ENCODE measurements at regions not wholly inside any gene's neighbourhood (a gene's known extent, or its start where the extent isn't known, plus 50 kb on each side); places are given as distances from the start of the nearest gene placed in this dataset.

DNA sequence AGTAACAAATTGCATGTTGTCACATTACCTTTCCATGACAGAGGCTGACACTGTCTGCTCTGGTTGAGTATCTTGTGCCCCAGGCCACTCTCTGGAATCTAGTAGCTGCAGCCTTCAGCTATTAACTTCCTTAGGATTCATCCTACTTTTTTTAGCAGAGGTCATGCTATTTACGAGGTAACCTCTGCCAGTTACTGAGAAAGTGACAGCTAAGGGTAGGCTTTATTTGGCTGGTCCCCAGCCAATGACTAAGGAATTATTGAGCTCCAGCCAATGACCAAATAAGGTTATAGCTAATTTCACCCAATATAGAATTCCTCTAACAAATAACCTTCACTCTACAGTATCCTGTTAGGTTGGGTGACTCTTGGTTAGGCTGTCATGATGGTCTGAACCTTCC, 1361.7 kb downstream of the XPNPEP1 start:
- no peak overlapping the region for H2BK120ac ChIP-seq (ENCODE audit: low read depth, low read length, poor library complexity, severe bottlenecking)
- no peak for DNase-seq
- H3K9ac ChIP-seq (ENCODE audit: extremely low read depth, insufficient read length, low read length): no peak overlapping the region
- H3K79me2 ChIP-seq (ENCODE audit: insufficient read depth, low read length): no peaks in the 10 kb centered on the region
- no peak overlapping the region for H2BK12ac ChIP-seq (ENCODE audit: insufficient read length, low read depth, low read length)
- no peaks in the 10 kb centered on the region for H3K4me1 Mint-ChIP-seq
- no peak overlapping the region for H3K4me2 ChIP-seq (ENCODE audit: insufficient read depth, insufficient read length, low read length)
- H3K36me3 Mint-ChIP-seq (ENCODE audit: insufficient read depth in 1 of 3, low read depth in 3 of 3): no peaks in the 10 kb centered on the region
- no peak overlapping the region for H4K5ac ChIP-seq (ENCODE audit: insufficient read length, low read depth, low read length)
- no peaks in the 10 kb centered on the region for H3K9me3 ChIP-seq (ENCODE audit: control insufficient read depth, low read depth, low read length)
- H2BK20ac ChIP-seq (ENCODE audit: low read depth, low read length, poor library complexity, severe bottlenecking): no peak overlapping the region
- no peak overlapping the region for H2AK5ac ChIP-seq (ENCODE audit: insufficient read length, low read length)
- H3K4me1 ChIP-seq (ENCODE audit: insufficient read depth, low read length): no peaks in the 10 kb centered on the region
- H2BK15ac ChIP-seq (ENCODE audit: low read depth, low read length): no peak overlapping the region
- no peak overlapping the region for H4K8ac ChIP-seq (replicated peaks; ENCODE audit: insufficient read length, low read depth, low read length)
- H2BK5ac ChIP-seq (ENCODE audit: insufficient read length, low read length): no peak overlapping the region
- H3K4me3 Mint-ChIP-seq: no peak overlapping the region
- H3K27ac ChIP-seq (ENCODE audit: insufficient read length, low read depth, low read length): no peak overlapping the region
- H3K56ac ChIP-seq (ENCODE audit: insufficient read length, low read depth, low read length): no peak overlapping the region
- H3K27ac Mint-ChIP-seq: no peak overlapping the region
- H3K79me1 ChIP-seq (ENCODE audit: insufficient read depth, low read depth, low read length, poor library complexity, severe bottlenecking): no peaks in the 10 kb centered on the region
- no peak overlapping the region for H3K23ac ChIP-seq (ENCODE audit: insufficient read length, low read depth, low read length)
- H3K27me3 Mint-ChIP-seq (ENCODE audit: low read depth): no peaks in the 10 kb centered on the region
- no peaks in the 10 kb centered on the region for H3K9me3 Mint-ChIP-seq
- no peak overlapping the region for H3K4ac ChIP-seq (ENCODE audit: low read depth, low read length)
- H3K23me2 ChIP-seq (ENCODE audit: insufficient read length, low read depth, low read length, poor library complexity, severe bottlenecking): no peaks in the 10 kb centered on the region
- H3T11ph ChIP-seq (ENCODE audit: low read length): no peak overlapping the region
- no peaks in the 10 kb centered on the region for H3K27me3 ChIP-seq (ENCODE audit: insufficient read depth, low read length)
- no peak overlapping the region for H3K18ac ChIP-seq (ENCODE audit: insufficient read length, low read depth, low read length)
- no peak overlapping the region for H2AFZ ChIP-seq (ENCODE audit: low read length)
- no peaks in the 10 kb centered on the region for H4K20me1 ChIP-seq (ENCODE audit: control insufficient read depth, insufficient read depth, insufficient read length)
- H3K14ac ChIP-seq (ENCODE audit: insufficient read depth, low read length): no peak overlapping the region
- WGBS (ENCODE audit: extremely low coverage, insufficient read length, low lambda C conversion rate): no CpG with 5 or more reads among the region's 1 CpG
- TF ChIP-seq, protein P1, sequence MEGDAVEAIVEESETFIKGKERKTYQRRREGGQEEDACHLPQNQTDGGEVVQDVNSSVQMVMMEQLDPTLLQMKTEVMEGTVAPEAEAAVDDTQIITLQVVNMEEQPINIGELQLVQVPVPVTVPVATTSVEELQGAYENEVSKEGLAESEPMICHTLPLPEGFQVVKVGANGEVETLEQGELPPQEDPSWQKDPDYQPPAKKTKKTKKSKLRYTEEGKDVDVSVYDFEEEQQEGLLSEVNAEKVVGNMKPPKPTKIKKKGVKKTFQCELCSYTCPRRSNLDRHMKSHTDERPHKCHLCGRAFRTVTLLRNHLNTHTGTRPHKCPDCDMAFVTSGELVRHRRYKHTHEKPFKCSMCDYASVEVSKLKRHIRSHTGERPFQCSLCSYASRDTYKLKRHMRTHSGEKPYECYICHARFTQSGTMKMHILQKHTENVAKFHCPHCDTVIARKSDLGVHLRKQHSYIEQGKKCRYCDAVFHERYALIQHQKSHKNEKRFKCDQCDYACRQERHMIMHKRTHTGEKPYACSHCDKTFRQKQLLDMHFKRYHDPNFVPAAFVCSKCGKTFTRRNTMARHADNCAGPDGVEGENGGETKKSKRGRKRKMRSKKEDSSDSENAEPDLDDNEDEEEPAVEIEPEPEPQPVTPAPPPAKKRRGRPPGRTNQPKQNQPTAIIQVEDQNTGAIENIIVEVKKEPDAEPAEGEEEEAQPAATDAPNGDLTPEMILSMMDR (conservative IDR thresholded peaks at IDR 0.05): no peak
- no peak overlapping the region for H4K91ac ChIP-seq (ENCODE audit: insufficient read length, low read depth, low read length)

Data from H9 (cell line).